ENCODE measurements at regions not wholly inside any gene's neighbourhood (a gene's known extent, or its start where the extent isn't known, plus 50 kb on each side); places are given as distances from the start of the nearest gene placed in this dataset.
"Not testable (repeated sequence)": the region's sequence is repeated elsewhere in the genome, so short reads cannot be mapped to it uniquely, and the experiment has no call there.

DNA sequence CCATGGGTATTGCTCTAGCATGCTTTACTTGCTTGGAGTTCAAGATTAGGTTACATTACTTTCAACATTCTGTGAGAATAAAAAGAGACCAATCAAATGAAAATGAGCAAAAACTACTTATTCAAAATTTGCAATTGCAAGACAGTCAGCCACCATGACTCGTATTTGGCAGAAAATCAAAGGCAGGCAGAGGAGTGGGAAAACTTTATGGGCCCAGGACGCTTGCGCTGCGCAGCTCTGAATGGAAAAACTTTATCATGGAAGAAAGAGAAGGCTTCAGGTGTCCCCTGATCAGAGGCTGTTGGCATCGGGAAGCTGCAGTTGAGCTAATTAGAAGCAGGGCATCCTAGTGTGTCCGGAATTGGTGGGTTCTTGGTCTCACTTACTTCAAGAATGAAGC lies 250.6 kb downstream of the USP46 start:
- no peak overlapping the region for H3K27ac Mint-ChIP-seq (ENCODE audit: unreplicated experiment)
- no TSS peak for BruUV-seq (replicated peaks)
- H3K4me1 Mint-ChIP-seq (ENCODE audit: low read depth, unreplicated experiment) = no peaks in the 10 kb centered on the region
- CTCF ChIA-PET = no interaction called here
- no peaks in the 10 kb centered on the region for H3K36me3 Mint-ChIP-seq (ENCODE audit: insufficient read depth, unreplicated experiment)
- H3K4me3 Mint-ChIP-seq (ENCODE audit: low read depth, unreplicated experiment) = no peak overlapping the region
- H3K27me3 Mint-ChIP-seq (ENCODE audit: unreplicated experiment) = peaks cover 13% of the 10 kb centered on the region
- H3K9me3 Mint-ChIP-seq (ENCODE audit: low read depth, unreplicated experiment) = peaks cover 7% of the 10 kb centered on the region
- intact Hi-C loops (cut with micrococcal nuclease; ENCODE audit: unreplicated experiment) = no loop called here
- DNase-seq = no peak
- TF ChIP-seq, protein P1, sequence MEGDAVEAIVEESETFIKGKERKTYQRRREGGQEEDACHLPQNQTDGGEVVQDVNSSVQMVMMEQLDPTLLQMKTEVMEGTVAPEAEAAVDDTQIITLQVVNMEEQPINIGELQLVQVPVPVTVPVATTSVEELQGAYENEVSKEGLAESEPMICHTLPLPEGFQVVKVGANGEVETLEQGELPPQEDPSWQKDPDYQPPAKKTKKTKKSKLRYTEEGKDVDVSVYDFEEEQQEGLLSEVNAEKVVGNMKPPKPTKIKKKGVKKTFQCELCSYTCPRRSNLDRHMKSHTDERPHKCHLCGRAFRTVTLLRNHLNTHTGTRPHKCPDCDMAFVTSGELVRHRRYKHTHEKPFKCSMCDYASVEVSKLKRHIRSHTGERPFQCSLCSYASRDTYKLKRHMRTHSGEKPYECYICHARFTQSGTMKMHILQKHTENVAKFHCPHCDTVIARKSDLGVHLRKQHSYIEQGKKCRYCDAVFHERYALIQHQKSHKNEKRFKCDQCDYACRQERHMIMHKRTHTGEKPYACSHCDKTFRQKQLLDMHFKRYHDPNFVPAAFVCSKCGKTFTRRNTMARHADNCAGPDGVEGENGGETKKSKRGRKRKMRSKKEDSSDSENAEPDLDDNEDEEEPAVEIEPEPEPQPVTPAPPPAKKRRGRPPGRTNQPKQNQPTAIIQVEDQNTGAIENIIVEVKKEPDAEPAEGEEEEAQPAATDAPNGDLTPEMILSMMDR (IDR thresholded peaks at IDR 0.05; ENCODE audit: unreplicated experiment) = no peak

DNA sequence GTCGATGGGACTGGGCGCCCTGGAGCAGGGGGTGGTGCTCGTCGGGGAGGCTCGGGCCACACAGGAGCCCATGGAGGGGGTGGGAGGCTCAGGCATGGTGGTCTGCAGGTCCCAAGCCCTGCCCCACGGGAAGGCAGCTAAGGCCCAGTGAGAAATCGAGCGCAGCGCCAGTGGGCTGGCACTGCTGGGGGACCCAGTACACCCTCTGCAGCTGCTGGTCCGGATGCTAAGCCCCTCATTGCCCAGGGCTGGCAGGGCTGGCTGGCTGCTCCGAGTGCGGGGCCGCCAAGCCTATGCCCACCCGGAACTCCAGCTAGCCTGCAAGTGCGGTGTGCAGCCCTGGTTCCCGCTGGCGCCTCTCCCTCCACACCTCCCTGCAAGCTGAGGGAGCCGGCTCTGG lies 249.3 kb downstream of the USP46 start:
- BruUV-seq (replicated peaks); CTCF ChIA-PET; H3K4me3 Mint-ChIP-seq (ENCODE audit: low read depth, unreplicated experiment); H3K9me3 Mint-ChIP-seq (ENCODE audit: low read depth, unreplicated experiment); H3K4me1 Mint-ChIP-seq (ENCODE audit: low read depth, unreplicated experiment); DNase-seq; intact Hi-C loops (cut with micrococcal nuclease; ENCODE audit: unreplicated experiment); H3K36me3 Mint-ChIP-seq (ENCODE audit: insufficient read depth, unreplicated experiment); H3K27ac Mint-ChIP-seq (ENCODE audit: unreplicated experiment): not testable (repeated sequence)
- peaks cover 18% of the 10 kb centered on the region for H3K27me3 Mint-ChIP-seq (ENCODE audit: unreplicated experiment)

DNA sequence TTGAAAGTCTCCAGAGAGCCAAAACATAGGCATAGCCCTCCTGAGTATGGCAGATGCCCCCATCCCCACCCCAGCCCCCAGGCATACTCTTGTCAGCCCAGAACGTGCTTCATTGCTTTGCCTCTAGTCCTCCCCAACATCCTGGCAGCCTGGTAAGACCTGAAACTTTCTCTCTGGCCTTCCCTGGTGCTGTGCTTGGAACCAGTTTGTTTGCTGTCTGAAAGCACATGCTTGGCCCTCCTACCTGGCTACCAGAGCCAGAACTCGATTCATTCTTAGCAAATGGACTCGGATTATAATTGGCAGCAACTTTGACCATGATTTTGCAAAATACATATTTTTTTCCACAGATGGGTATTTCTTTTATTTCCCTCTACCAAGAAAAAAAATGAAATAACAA lies 248.1 kb downstream of the USP46 start:
- no peak for DNase-seq
- H3K4me1 Mint-ChIP-seq (ENCODE audit: low read depth, unreplicated experiment) = no peaks in the 10 kb centered on the region
- intact Hi-C loops (cut with micrococcal nuclease; ENCODE audit: unreplicated experiment) = no loop called here
- H3K9me3 Mint-ChIP-seq (ENCODE audit: low read depth, unreplicated experiment) = peaks cover 7% of the 10 kb centered on the region
- H3K36me3 Mint-ChIP-seq (ENCODE audit: insufficient read depth, unreplicated experiment) = no peaks in the 10 kb centered on the region
- BruUV-seq (replicated peaks) = no TSS peak
- peaks cover 30% of the 10 kb centered on the region for H3K27me3 Mint-ChIP-seq (ENCODE audit: unreplicated experiment)
- H3K4me3 Mint-ChIP-seq (ENCODE audit: low read depth, unreplicated experiment) = no peak overlapping the region
- CTCF ChIA-PET = no interaction called here
- H3K27ac Mint-ChIP-seq (ENCODE audit: unreplicated experiment) = no peak overlapping the region
- TF ChIP-seq, protein P1 (IDR thresholded peaks at IDR 0.05; ENCODE audit: unreplicated experiment) = no peak

DNA sequence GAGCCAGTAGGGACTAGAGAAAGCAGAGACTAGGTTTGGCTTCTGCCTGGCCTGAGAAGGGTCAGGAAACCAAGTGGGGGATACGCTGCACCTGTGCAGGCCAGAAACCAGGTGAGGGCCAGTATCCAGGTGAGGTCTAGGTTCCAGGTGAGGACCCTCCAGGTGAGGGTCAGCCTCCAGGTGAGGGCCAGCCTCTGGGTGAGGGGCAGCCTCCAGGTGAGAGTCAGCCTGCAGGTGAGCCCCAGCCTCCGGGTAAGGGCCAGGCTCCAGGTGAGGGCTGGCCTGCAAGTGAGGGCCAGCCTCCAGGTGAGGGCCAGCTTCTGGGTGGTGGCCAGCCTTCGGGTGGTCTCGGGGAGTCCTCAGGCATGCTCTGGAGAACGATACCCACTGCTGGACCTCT lies 238.8 kb downstream of the USP46 start:
- Mint-ChIP-seq H3K27me3 (ENCODE audit: unreplicated experiment) (peaks cover 11% of the 10 kb centered on the region), H3K36me3 (ENCODE audit: insufficient read depth, unreplicated experiment) (no peaks in the 10 kb centered on the region), H3K27ac (ENCODE audit: unreplicated experiment) (no peak overlapping the region), H3K4me3 (ENCODE audit: low read depth, unreplicated experiment) (no peak overlapping the region), H3K4me1 (ENCODE audit: low read depth, unreplicated experiment) (no peaks in the 10 kb centered on the region), H3K9me3 (ENCODE audit: low read depth, unreplicated experiment) (peaks cover 3% of the 10 kb centered on the region)
- no TSS peak for BruUV-seq (replicated peaks)
- TF ChIP-seq, protein P1 (IDR thresholded peaks at IDR 0.05; ENCODE audit: unreplicated experiment) = no peak
- DNase-seq = no peak
- CTCF ChIA-PET = no interaction called here
- intact Hi-C loops (cut with micrococcal nuclease; ENCODE audit: unreplicated experiment) = no loop called here

DNA sequence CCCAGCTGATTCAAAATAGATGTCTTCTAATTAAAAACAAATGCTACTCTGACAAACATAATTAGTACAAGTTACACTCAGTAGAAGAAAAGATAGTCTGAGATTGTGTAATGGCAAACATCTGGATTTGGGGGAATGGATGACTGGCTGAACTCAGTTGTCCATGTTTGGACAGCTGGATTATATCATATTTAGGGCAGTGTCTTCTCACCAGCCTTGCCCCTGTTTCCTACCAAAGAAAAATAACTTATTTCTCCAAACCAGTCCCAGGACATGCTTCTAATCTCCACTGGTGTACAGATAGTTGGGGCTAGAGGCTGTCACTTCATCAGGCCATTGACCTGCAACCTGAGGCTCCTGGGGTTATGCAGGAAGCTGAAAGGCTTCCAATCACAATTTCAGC lies 237.3 kb downstream of the USP46 start:
- H3K9me3 Mint-ChIP-seq (ENCODE audit: low read depth, unreplicated experiment) = peaks cover 3% of the 10 kb centered on the region
- CTCF ChIA-PET = interaction anchor here (0.6 kb wide), 1 partner anchor 213 kb away, joined by 3 read pairs; no protein-coding TSS in a partner anchor
- no peaks in the 10 kb centered on the region for H3K36me3 Mint-ChIP-seq (ENCODE audit: insufficient read depth, unreplicated experiment)
- TF ChIP-seq, protein P1 (IDR thresholded peaks at IDR 0.05; ENCODE audit: unreplicated experiment) = no peak
- no TSS peak for BruUV-seq (replicated peaks)
- intact Hi-C loops (cut with micrococcal nuclease; ENCODE audit: unreplicated experiment) = no loop called here
- no peak overlapping the region for H3K27ac Mint-ChIP-seq (ENCODE audit: unreplicated experiment)
- no peak for DNase-seq
- no peaks in the 10 kb centered on the region for H3K4me1 Mint-ChIP-seq (ENCODE audit: low read depth, unreplicated experiment)
- H3K4me3 Mint-ChIP-seq (ENCODE audit: low read depth, unreplicated experiment) = no peak overlapping the region
- no peaks in the 10 kb centered on the region for H3K27me3 Mint-ChIP-seq (ENCODE audit: unreplicated experiment)
